ENCODE measurements at regions not wholly inside any gene's neighbourhood (a gene's known extent, or its start where the extent isn't known, plus 50 kb on each side); places are given as distances from the start of the nearest gene placed in this dataset.

DNA sequence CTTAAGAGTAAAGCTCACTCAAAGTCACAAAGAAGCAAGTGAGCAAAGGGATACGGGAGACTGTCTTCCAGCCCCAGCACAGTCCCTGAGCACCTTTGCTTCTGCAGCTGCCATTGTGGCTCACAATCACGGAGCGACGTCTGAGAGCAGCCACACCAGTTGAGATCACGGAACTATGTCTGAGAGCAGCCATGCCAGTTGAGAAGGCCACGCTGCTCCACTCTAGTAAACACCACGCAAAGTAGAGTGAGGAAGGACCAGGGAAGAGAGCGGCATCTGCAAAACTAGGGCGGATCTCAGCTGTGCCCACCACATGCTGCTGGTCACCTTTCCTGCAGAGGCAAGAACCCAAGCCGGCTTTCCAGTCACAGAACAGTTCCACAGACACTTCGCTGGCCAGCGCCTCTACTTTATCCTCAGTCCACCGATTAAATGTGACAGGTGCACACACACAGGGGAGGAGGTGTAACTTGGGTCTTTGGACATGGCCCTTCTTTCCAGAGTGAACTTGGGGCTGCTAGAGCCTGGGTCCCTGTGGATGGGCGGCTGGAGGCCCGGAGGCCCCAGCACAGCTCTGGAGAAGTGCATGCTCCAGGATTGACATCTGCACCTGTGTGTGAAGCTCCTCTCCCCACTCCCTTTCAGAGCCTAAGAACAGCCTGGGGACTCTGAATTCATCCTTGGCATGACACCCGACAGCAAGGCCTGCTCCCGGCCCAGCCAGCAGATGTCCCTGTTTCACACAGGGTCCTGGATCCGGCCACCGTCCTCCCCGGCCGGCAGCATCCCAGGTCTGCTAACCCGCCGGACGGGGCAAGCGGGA, 324.9 kb upstream of the IRX4 start:
- Histone ChIP-seq H3K27ac (ENCODE audit: low read depth, low read length) (no peak overlapping the region), H3K4me3 (ENCODE audit: low read depth, low read length) (no peak overlapping the region), H3K9me3 (ENCODE audit: control insufficient read depth, insufficient read depth, low read length) (peaks cover 42% of the 10 kb centered on the region), H3K27me3 (ENCODE audit: control insufficient read depth, insufficient read depth, low read length) (no peaks in the 10 kb centered on the region)
- POLR2A ChIA-PET, result no interaction called here
- CTCF ChIA-PET, result no interaction called here
- no peak for DNase-seq (ENCODE audit: low read depth, low spot score)
- TF ChIP-seq, protein P1, sequence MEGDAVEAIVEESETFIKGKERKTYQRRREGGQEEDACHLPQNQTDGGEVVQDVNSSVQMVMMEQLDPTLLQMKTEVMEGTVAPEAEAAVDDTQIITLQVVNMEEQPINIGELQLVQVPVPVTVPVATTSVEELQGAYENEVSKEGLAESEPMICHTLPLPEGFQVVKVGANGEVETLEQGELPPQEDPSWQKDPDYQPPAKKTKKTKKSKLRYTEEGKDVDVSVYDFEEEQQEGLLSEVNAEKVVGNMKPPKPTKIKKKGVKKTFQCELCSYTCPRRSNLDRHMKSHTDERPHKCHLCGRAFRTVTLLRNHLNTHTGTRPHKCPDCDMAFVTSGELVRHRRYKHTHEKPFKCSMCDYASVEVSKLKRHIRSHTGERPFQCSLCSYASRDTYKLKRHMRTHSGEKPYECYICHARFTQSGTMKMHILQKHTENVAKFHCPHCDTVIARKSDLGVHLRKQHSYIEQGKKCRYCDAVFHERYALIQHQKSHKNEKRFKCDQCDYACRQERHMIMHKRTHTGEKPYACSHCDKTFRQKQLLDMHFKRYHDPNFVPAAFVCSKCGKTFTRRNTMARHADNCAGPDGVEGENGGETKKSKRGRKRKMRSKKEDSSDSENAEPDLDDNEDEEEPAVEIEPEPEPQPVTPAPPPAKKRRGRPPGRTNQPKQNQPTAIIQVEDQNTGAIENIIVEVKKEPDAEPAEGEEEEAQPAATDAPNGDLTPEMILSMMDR (IDR thresholded peaks at IDR 0.05; ENCODE audit: low read depth, low read length), result no peak

DNA sequence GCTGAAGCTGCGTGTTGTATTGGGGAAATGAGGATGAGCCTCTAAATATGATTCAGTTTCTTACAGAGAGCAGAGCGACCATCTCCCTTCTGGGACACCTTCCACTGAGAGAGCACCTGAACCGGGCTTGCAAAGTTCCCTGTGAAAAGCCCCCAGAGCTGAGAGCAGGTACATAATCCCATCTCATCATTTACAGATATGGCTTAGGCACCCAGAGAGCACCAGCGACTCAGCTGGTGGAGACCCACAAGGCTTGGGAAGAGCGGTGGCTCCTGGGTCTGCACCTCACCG, 324.3 kb upstream of the IRX4 start:
- H3K9me3 ChIP-seq (ENCODE audit: control insufficient read depth, insufficient read depth, low read length), result peaks cover 39% of the 10 kb centered on the region
- H3K4me3 ChIP-seq (ENCODE audit: low read depth, low read length), result no peak overlapping the region
- DNase-seq (ENCODE audit: low read depth, low spot score), result no peak
- ChIA-PET CTCF (no interaction called here), POLR2A (no interaction called here)
- no peaks in the 10 kb centered on the region for H3K27me3 ChIP-seq (ENCODE audit: control insufficient read depth, insufficient read depth, low read length)
- H3K27ac ChIP-seq (ENCODE audit: low read depth, low read length), result no peak overlapping the region
- TF ChIP-seq, protein P1 (IDR thresholded peaks at IDR 0.05; ENCODE audit: low read depth, low read length), result no peak

DNA sequence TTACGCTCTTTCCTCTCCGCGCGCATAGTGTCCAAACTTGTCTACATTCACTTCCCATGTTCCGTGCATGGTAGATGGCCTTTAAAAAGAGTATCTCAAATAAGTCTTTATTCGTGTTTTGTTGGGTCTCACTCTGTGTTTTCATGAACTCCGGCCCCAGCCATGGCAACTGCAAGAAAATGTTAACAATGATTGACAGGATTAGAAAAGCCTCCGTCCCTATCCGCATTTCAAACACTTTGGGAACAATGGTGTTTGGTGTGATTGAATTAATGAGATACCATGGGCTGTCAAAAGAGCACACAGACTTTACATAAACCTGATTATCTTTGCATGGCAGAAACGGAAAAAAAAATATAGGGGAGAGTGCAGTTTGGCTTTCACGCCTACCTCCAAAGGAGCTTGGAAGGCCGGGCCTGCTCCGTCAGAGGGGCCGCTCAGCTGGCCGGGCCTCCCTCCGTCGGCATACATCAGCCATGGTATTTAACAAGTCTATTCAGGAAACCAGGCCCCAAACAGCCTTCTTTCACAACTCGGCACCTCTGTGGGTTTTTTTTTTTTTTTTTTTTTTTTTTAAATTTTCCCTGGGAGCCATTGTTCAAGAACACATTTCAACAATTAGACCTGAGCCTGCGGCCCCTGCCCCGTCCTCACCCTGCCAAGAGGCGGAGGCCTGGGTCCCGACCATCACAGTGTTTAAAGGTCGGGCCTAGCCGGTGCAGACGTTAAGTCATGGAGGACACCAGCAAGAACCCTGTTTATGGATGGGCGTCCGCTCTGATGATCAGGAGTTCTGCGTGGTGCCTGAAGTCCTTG, 323.8 kb upstream of the IRX4 start:
- Histone ChIP-seq H3K27ac (ENCODE audit: low read depth, low read length) (no peak overlapping the region), H3K9me3 (ENCODE audit: control insufficient read depth, insufficient read depth, low read length) (peaks cover 42% of the 10 kb centered on the region), H3K27me3 (ENCODE audit: control insufficient read depth, insufficient read depth, low read length) (no peaks in the 10 kb centered on the region), H3K4me3 (ENCODE audit: low read depth, low read length) (no peak overlapping the region)
- DNase-seq (ENCODE audit: low read depth, low spot score), result no peak
- ChIA-PET CTCF (no interaction called here), POLR2A (no interaction called here)
- TF ChIP-seq, protein P1 (IDR thresholded peaks at IDR 0.05; ENCODE audit: low read depth, low read length), result no peak

DNA sequence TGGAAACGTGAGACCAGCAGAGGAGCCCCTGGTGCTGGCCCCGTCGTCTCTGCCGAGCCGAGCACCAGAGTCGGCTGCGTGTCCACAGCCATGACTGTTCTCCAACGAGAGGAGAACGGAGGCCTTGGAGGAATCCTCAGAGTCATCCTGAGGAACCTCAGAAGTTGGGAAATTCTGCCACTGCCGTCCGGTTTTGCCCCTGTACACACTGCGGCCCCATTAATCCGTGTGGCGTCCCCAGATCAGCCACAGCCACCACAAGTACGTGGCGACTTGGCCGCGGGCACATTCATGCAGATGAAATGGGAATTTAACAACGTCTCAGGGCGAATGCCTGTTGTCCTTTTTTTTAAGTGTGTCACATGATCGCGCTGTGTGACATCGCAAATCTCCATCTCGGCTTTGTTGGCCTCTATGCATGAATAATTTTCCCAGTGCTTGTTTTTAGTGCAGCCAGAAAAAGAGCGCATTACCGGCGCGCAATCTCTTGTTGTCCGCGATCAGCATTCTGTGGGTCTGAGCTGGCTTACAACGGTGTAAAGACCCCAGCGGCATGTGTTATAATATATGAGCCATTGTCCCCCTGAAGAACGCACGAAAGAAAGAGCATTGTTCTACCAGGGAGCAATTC, 323.0 kb upstream of the IRX4 start:
- TF ChIP-seq, protein P1 (IDR thresholded peaks at IDR 0.05; ENCODE audit: low read depth, low read length), result no peak
- peaks cover 46% of the 10 kb centered on the region for H3K9me3 ChIP-seq (ENCODE audit: control insufficient read depth, insufficient read depth, low read length)
- H3K27ac ChIP-seq (ENCODE audit: low read depth, low read length), result no peak overlapping the region
- ChIA-PET CTCF (no interaction called here), POLR2A (no interaction called here)
- H3K4me3 ChIP-seq (ENCODE audit: low read depth, low read length), result no peak overlapping the region
- no peaks in the 10 kb centered on the region for H3K27me3 ChIP-seq (ENCODE audit: control insufficient read depth, insufficient read depth, low read length)
- no peak for DNase-seq (ENCODE audit: low read depth, low spot score)

DNA sequence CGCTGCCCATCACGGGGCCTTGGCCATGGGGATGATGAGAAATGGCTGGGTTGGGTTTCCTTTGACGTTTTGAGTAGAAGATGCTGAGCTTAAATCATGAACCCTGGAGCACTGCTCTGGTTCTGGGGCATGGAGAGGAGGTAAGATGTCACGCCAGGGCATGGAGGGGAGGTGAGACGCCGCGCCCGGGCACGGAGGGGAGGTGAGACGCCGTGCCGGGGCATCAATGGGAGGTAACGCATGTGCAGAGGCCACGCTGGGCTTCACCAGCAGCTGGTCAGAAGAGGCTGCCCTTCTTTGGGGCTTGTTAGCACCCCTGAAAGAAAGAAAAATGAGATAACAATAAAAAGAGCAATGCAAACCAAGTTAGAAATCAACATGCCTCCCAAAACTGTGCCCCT, 322.5 kb upstream of the IRX4 start:
- no peak overlapping the region for H3K4me3 ChIP-seq (ENCODE audit: low read depth, low read length)
- no peak overlapping the region for H3K27ac ChIP-seq (ENCODE audit: low read depth, low read length)
- TF ChIP-seq, protein P1 (IDR thresholded peaks at IDR 0.05; ENCODE audit: low read depth, low read length), result no peak
- no peaks in the 10 kb centered on the region for H3K27me3 ChIP-seq (ENCODE audit: control insufficient read depth, insufficient read depth, low read length)
- ChIA-PET CTCF (no interaction called here), POLR2A (no interaction called here)
- DNase-seq (ENCODE audit: low read depth, low spot score), result no peak
- peaks cover 51% of the 10 kb centered on the region for H3K9me3 ChIP-seq (ENCODE audit: control insufficient read depth, insufficient read depth, low read length)
